ENCODE measurements at regions not wholly inside any gene's neighbourhood (a gene's known extent, or its start where the extent isn't known, plus 50 kb on each side); places are given as distances from the start of the nearest gene placed in this dataset.

GRCh38 chr2:208648368-208648767 lies 241.8 kb downstream of the PTH2R start:
- no peaks in the 10 kb centered on the region for H3K9me3 ChIP-seq (ENCODE audit: low read length)
- TF ChIP-seq CTCF (conservative IDR thresholded peaks at IDR 0.05; ENCODE audit: low read length) (no peak), EZH2phosphoT487 (IDR thresholded peaks at IDR 0.05; ENCODE audit: borderline replicate concordance, low read depth, low read length) (no peak)
- BruUV-seq (replicated peaks) = no TSS peak
- H3K4me1 ChIP-seq (ENCODE audit: insufficient read depth, low read length, poor library complexity, severe bottlenecking) = no peaks in the 10 kb centered on the region
- POLR2A ChIA-PET = interaction anchor here (0.6 kb wide), 3 partner anchors 8 to 272 kb away, joined by 3 read pairs; no protein-coding TSS in a partner anchor
- H4K20me1 ChIP-seq (ENCODE audit: insufficient read depth, low read length) = no peaks in the 10 kb centered on the region
- CTCF ChIA-PET (ENCODE audit: unreplicated experiment) = no interaction called here
- H3K4me2 ChIP-seq (ENCODE audit: low read length) = no peak overlapping the region
- H3K79me2 ChIP-seq (ENCODE audit: insufficient read depth, low read depth, low read length) = no peaks in the 10 kb centered on the region
- H3K36me3 ChIP-seq (ENCODE audit: insufficient read depth, low read length) = no peaks in the 10 kb centered on the region
- no peak overlapping the region for H2AFZ ChIP-seq (ENCODE audit: low read length)
- intact Hi-C loops (cut with micrococcal nuclease; ENCODE audit: unreplicated experiment) = no loop called here
- no peak overlapping the region for H3K27ac ChIP-seq (ENCODE audit: low read depth, low read length, poor library complexity, severe bottlenecking)
- no peak overlapping the region for H3K4me3 ChIP-seq (ENCODE audit: low read depth, low read length, poor library complexity, severe bottlenecking)
- no peaks in the 10 kb centered on the region for H3K9me2 ChIP-seq (ENCODE audit: insufficient read depth, low read length)
- no peak for DNase-seq (ENCODE audit: low spot score)

GRCh38 chr2:208653383-208653782 lies 246.8 kb downstream of the PTH2R start:
- no peak overlapping the region for H3K27ac ChIP-seq (ENCODE audit: low read depth, low read length, poor library complexity, severe bottlenecking)
- no peaks in the 10 kb centered on the region for H3K79me2 ChIP-seq (ENCODE audit: insufficient read depth, low read depth, low read length)
- DNase-seq (ENCODE audit: low spot score) = no peak
- H3K4me1 ChIP-seq (ENCODE audit: insufficient read depth, low read length, poor library complexity, severe bottlenecking) = no peaks in the 10 kb centered on the region
- H2AFZ ChIP-seq (ENCODE audit: low read length) = no peak overlapping the region
- ChIA-PET CTCF (ENCODE audit: unreplicated experiment) (no interaction called here), POLR2A (no interaction called here)
- no peak for TF ChIP-seq CTCF (conservative IDR thresholded peaks at IDR 0.05; ENCODE audit: low read length)
- TF ChIP-seq EZH2phosphoT487 (IDR thresholded peaks at IDR 0.05; ENCODE audit: borderline replicate concordance, low read depth, low read length) = no peak
- no peaks in the 10 kb centered on the region for H3K9me3 ChIP-seq (ENCODE audit: low read length)
- no peaks in the 10 kb centered on the region for H4K20me1 ChIP-seq (ENCODE audit: insufficient read depth, low read length)
- H3K4me3 ChIP-seq (ENCODE audit: low read depth, low read length, poor library complexity, severe bottlenecking) = no peak overlapping the region
- no peaks in the 10 kb centered on the region for H3K36me3 ChIP-seq (ENCODE audit: insufficient read depth, low read length)
- H3K4me2 ChIP-seq (ENCODE audit: low read length) = no peak overlapping the region
- BruUV-seq (replicated peaks) = no TSS peak
- H3K9me2 ChIP-seq (ENCODE audit: insufficient read depth, low read length) = no peaks in the 10 kb centered on the region
- intact Hi-C loops (cut with micrococcal nuclease; ENCODE audit: unreplicated experiment) = no loop called here

GRCh38 chr2:208654056-208654455 lies 247.5 kb downstream of the PTH2R start:
- Histone ChIP-seq H3K4me1 (ENCODE audit: insufficient read depth, low read length, poor library complexity, severe bottlenecking) (no peaks in the 10 kb centered on the region), H3K27ac (ENCODE audit: low read depth, low read length, poor library complexity, severe bottlenecking) (no peak overlapping the region), H3K79me2 (ENCODE audit: insufficient read depth, low read depth, low read length) (no peaks in the 10 kb centered on the region), H3K9me2 (ENCODE audit: insufficient read depth, low read length) (no peaks in the 10 kb centered on the region), H4K20me1 (ENCODE audit: insufficient read depth, low read length) (no peaks in the 10 kb centered on the region), H3K4me3 (ENCODE audit: low read depth, low read length, poor library complexity, severe bottlenecking) (no peak overlapping the region), H3K36me3 (ENCODE audit: insufficient read depth, low read length) (no peaks in the 10 kb centered on the region), H3K9me3 (ENCODE audit: low read length) (no peaks in the 10 kb centered on the region), H3K4me2 (ENCODE audit: low read length) (no peak overlapping the region), H2AFZ (ENCODE audit: low read length) (no peak overlapping the region)
- CTCF ChIA-PET (ENCODE audit: unreplicated experiment) = no interaction called here
- intact Hi-C loops (cut with micrococcal nuclease; ENCODE audit: unreplicated experiment) = no loop called here
- no TSS peak for BruUV-seq (replicated peaks)
- TF ChIP-seq CTCF (conservative IDR thresholded peaks at IDR 0.05; ENCODE audit: low read length) = no peak
- POLR2A ChIA-PET = no interaction called here
- DNase-seq (ENCODE audit: low spot score) = no peak
